ENCODE measurements at regions not wholly inside any gene's neighbourhood (a gene's known extent, or its start where the extent isn't known, plus 50 kb on each side); places are given as distances from the start of the nearest gene placed in this dataset.

- DNase-seq (ENCODE audit: low read depth, low spot score) (no peak), FAIRE-seq (no peak)
- Histone ChIP-seq H2AFZ (ENCODE audit: low read depth, low read length) (no peak overlapping the region), H3K9me1 (replicated peaks; ENCODE audit: control insufficient read depth, extremely low read depth, insufficient read depth, low read length) (no peaks in the 10 kb centered on the region), H3K36me3 (ENCODE audit: control insufficient read depth in 2 of 2, extremely low read depth in 1 of 2, insufficient read depth in 2 of 2, low read length in 2 of 2) (no peaks in the 10 kb centered on the region), H4K20me1 (replicated peaks; ENCODE audit: control insufficient read depth, extremely low read depth, insufficient read depth, low read length) (no peaks in the 10 kb centered on the region), H3K4me3 (replicated peaks in 1 of 3; ENCODE audit: insufficient read depth in 1 of 3, low read depth in 1 of 3, low read length in 3 of 3) (no peak overlapping the region), H3K27ac (ENCODE audit: insufficient read depth, low read depth, low read length) (no peak overlapping the region), H3K4me2 (ENCODE audit: insufficient read depth, low read length) (no peak overlapping the region), H3K4me1 (ENCODE audit: control insufficient read depth, extremely low read depth, insufficient read depth, low read length) (no peaks in the 10 kb centered on the region), H3K27me3 (ENCODE audit: control insufficient read depth in 2 of 2, insufficient read depth in 2 of 2, low read length in 2 of 2) (no peaks in the 10 kb centered on the region), H3K9ac (replicated peaks; ENCODE audit: extremely low read depth, insufficient read depth, low read length) (no peak overlapping the region), H3K79me2 (ENCODE audit: control insufficient read depth, insufficient read depth, low read length) (no peaks in the 10 kb centered on the region), H3K9me3 (replicated peaks; ENCODE audit: control insufficient read depth, insufficient read depth, low read length) (peaks cover 5% of the 10 kb centered on the region)
- dilution Hi-C loops (cut with MboI; ENCODE audit: extremely low pct_ligation_motif_present, low sequenced_read_pairs): no loop called here
- TF ChIP-seq MYC (IDR thresholded peaks at IDR 0.05; ENCODE audit: low read depth, low read length): no peak
- TF ChIP-seq EZH2 (IDR thresholded peaks at IDR 0.05; ENCODE audit: borderline replicate concordance, low read depth, low read length, severe bottlenecking): no peak
- TF ChIP-seq JUN (IDR thresholded peaks at IDR 0.05; ENCODE audit: borderline replicate concordance, insufficient read depth, insufficient read length, low read depth): no peak
- no peak for TF ChIP-seq CTCF (IDR thresholded peaks at IDR 0.05; ENCODE audit: extremely low read depth in 1 of 2, insufficient read depth in 1 of 2, low read depth in 1 of 2, low read length in 2 of 2)
- TF ChIP-seq POLR2A (IDR thresholded peaks at IDR 0.05; ENCODE audit: low read depth, low read length): no peak
- TF ChIP-seq FOS (IDR thresholded peaks at IDR 0.05; ENCODE audit: borderline replicate concordance, insufficient read depth, low read length): no peak
- TF ChIP-seq POLR2AphosphoS5 (IDR thresholded peaks at IDR 0.05; ENCODE audit: insufficient read depth, low read depth, low read length): no peak
- TF ChIP-seq MAX (IDR thresholded peaks at IDR 0.05; ENCODE audit: insufficient read depth, insufficient read length): no peak
- no peak for TF ChIP-seq GATA2 (IDR thresholded peaks at IDR 0.05; ENCODE audit: insufficient read depth, insufficient read length, low read depth, low read length)
- ChIA-PET POLR2A (no interaction called here), CTCF (no interaction called here)
- no TSS peak for BruUV-seq (replicated peaks)
- intact Hi-C loops (cut with micrococcal nuclease): no loop called here
These were observed 895.2 kb downstream of the TRIB2 start for GRCh38 chr2:13611939-13612338.

Data from endothelial cell of umbilical vein (primary cell).